ENCODE measurements at regions not wholly inside any gene's neighbourhood (a gene's known extent, or its start where the extent isn't known, plus 50 kb on each side); places are given as distances from the start of the nearest gene placed in this dataset.

DNA sequence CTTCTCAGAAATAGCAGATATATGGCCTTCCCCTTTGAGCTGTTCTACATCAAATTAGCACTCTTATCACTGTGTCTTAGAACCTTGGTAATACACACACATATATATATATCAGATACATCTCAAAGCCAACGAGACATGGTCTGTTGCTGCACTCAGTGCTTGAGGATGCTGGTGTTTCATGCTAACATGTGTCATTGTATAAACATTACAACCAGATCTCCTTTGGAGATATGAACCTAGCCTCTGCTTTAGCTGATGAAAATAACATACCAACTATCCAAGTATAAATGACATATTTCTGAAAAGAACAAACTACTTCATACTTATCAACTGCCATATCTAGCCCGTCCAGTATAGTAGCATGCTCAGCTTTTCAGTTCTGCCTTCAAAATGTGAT is 226.7 kb upstream of the HNRNPA3 start:
- H3K27ac ChIP-seq = no peak overlapping the region
- H3K4me3 ChIP-seq = no peak overlapping the region
- no peak overlapping the region for H3K9ac ChIP-seq (ENCODE audit: insufficient read length)
- DNase-seq (ENCODE audit: low read depth, low spot score) = no peak
- no peaks in the 10 kb centered on the region for H3K36me3 ChIP-seq (ENCODE audit: insufficient read depth, low read length)
- no peaks in the 10 kb centered on the region for H3K9me3 ChIP-seq (ENCODE audit: low read depth, low read length)
- TF ChIP-seq POLR2AphosphoS5 (IDR thresholded peaks at IDR 0.05; ENCODE audit: borderline replicate concordance, low read depth, low read length) = no peak
- TF ChIP-seq EZH2 (IDR thresholded peaks at IDR 0.05) = no peak
- TF ChIP-seq FOXP2 (optimal IDR thresholded peaks at IDR 0.05; ENCODE audit: control extremely low read depth, extremely low read length, insufficient read depth) = no peak

DNA sequence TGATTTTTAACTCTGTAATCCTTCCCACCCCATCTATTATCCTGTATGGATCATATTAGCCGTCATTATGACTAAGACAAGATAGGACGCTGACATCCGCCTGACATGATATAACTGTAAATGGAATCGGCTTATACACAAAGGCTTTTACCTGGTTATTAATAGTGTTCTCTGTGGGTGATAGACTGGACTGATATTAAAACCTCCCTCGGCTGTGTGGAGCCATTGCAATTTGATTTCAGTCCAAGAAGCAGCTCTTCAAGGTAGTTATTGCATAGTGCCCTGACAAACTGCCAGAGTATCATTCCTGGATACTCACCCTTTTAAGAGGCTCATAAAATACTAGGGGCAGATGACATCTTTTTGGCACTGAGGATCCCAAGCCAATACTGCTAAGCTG is 226.1 kb upstream of the HNRNPA3 start:
- Histone ChIP-seq H3K27ac (no peak overlapping the region), H3K4me3 (no peak overlapping the region), H3K9ac (ENCODE audit: insufficient read length) (no peak overlapping the region), H3K36me3 (ENCODE audit: insufficient read depth, low read length) (no peaks in the 10 kb centered on the region), H3K9me3 (ENCODE audit: low read depth, low read length) (no peaks in the 10 kb centered on the region)
- TF ChIP-seq EZH2 (IDR thresholded peaks at IDR 0.05) (no peak), FOXP2 (optimal IDR thresholded peaks at IDR 0.05; ENCODE audit: control extremely low read depth, extremely low read length, insufficient read depth) (no peak)
- no peak for DNase-seq (ENCODE audit: low read depth, low spot score)

DNA sequence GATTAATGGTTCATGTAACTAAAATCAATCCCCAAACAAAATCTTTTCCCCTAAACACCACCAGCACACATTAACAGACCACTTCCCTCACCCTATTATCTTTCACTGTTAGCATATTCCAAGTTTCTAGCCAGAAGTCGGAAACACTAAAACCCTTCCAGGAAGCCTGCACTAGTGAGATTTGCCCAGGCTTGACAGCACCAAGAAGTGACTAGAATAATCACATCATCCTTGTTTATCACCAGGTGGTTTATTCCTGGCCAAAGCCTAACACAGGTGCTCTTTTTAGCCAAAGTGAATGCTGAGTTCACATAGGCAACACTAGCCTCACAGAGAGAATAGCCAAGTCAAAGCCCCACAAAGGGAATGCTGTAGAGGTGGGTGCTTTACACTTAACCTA is 221.2 kb upstream of the HNRNPA3 start:
- no peak overlapping the region for H3K4me3 ChIP-seq
- H3K9ac ChIP-seq (ENCODE audit: insufficient read length) = no peak overlapping the region
- no peak for DNase-seq (ENCODE audit: low read depth, low spot score)
- TF ChIP-seq POLR2AphosphoS5 (IDR thresholded peaks at IDR 0.05; ENCODE audit: borderline replicate concordance, low read depth, low read length) (no peak), EZH2 (IDR thresholded peaks at IDR 0.05) (no peak), FOXP2 (optimal IDR thresholded peaks at IDR 0.05; ENCODE audit: control extremely low read depth, extremely low read length, insufficient read depth) (no peak)
- no peaks in the 10 kb centered on the region for H3K9me3 ChIP-seq (ENCODE audit: low read depth, low read length)
- no peak overlapping the region for H3K27ac ChIP-seq
- H3K36me3 ChIP-seq (ENCODE audit: insufficient read depth, low read length) = no peaks in the 10 kb centered on the region

DNA sequence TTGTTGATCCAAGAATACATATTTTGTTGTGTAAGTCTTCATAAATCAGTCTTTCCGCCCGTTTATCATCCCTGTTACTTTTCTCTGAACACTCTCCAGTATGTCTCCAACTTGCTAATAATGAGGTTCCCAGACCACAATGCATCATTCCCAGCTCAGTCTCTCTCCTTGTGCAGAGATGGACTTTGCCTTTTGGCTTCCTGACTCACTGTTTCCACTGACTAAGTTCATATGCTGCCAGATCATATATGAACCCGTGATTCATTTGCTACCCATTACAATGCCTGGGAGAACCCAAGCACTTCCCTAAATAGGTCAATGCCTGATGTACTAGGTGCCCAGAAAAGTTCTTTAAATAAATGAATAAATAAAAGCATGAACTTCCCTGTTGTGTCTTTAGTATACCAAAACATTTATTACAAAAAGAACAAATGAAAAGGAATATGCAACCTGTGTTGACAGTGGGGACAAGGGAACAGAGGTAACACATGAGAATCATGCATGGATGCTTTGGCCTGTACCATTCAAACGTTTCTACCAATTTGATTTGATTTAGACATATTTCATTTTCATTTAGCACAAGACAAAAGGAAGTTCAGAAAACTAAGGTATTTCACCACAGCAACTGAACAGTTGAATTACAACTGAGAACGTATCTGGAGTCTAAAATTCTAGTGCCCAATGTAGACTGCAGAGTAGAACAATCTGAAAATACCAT is 215.4 kb upstream of the HNRNPA3 start:
- TF ChIP-seq FOXP2 (optimal IDR thresholded peaks at IDR 0.05; ENCODE audit: control extremely low read depth, extremely low read length, insufficient read depth) (no peak), EZH2 (IDR thresholded peaks at IDR 0.05) (no peak), POLR2AphosphoS5 (IDR thresholded peaks at IDR 0.05; ENCODE audit: borderline replicate concordance, low read depth, low read length) (no peak)
- H3K36me3 ChIP-seq (ENCODE audit: insufficient read depth, low read length) = no peaks in the 10 kb centered on the region
- H3K9ac ChIP-seq (ENCODE audit: insufficient read length) = no peak overlapping the region
- H3K27ac ChIP-seq = peak overlapping the region; percentile 27; the same call in 1 of the 2 replicates
- no peak for DNase-seq (ENCODE audit: low read depth, low spot score)
- no peak overlapping the region for H3K4me3 ChIP-seq
- no peaks in the 10 kb centered on the region for H3K9me3 ChIP-seq (ENCODE audit: low read depth, low read length)

DNA sequence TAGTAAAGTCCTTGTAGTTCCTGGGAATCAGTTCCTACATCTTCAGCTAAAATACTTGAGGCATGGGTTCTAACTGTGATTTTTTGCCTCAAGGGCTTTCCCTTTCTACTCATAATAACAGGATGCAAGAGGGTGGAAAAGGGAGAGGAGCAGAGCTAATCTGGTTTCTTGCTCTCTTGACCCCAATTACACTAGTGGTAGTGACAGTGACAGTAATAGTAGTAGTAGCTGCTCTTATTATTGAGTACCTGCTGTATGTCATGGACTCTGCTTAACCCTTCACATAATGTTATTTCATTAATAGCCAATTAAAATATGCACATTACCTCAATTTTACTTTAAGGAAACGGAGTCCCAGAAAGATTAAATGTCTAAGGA is 214.8 kb upstream of the HNRNPA3 start:
- DNase-seq (ENCODE audit: low read depth, low spot score) = no peak
- no peaks in the 10 kb centered on the region for H3K36me3 ChIP-seq (ENCODE audit: insufficient read depth, low read length)
- TF ChIP-seq POLR2AphosphoS5 (IDR thresholded peaks at IDR 0.05; ENCODE audit: borderline replicate concordance, low read depth, low read length) (no peak), EZH2 (IDR thresholded peaks at IDR 0.05) (no peak), FOXP2 (optimal IDR thresholded peaks at IDR 0.05; ENCODE audit: control extremely low read depth, extremely low read length, insufficient read depth) (no peak)
- H3K4me3 ChIP-seq = no peak overlapping the region
- peak overlapping the region; percentile 27; the same call in 1 of the 2 replicates for H3K27ac ChIP-seq
- no peak overlapping the region for H3K9ac ChIP-seq (ENCODE audit: insufficient read length)
- no peaks in the 10 kb centered on the region for H3K9me3 ChIP-seq (ENCODE audit: low read depth, low read length)

DNA sequence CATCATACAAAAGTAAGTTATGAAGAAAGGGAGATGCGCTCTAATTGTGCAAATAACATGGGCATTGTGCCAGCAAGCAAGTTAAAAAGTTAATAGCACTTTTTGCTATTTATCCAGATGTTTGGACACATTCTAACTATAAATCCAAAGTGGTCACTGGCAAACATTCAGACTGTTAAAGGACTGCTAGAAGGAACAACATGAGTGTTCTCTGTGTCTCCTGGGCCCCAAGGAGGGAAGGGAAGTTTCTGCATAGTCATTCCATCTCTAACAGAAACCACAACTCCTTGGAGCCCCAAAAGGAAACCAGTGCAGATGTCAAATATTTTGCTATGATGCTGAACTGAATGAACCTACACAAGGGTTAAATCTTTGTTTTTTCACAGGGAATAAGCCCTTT is 213.3 kb upstream of the HNRNPA3 start:
- Histone ChIP-seq H3K9me3 (ENCODE audit: low read depth, low read length) (no peaks in the 10 kb centered on the region), H3K4me3 (peak overlapping the region; percentile 22), H3K9ac (ENCODE audit: insufficient read length) (no peak overlapping the region), H3K36me3 (ENCODE audit: insufficient read depth, low read length) (no peaks in the 10 kb centered on the region), H3K27ac (peak overlapping the region; percentile 74)
- TF ChIP-seq FOXP2 (optimal IDR thresholded peaks at IDR 0.05; ENCODE audit: control extremely low read depth, extremely low read length, insufficient read depth) (no peak), EZH2 (IDR thresholded peaks at IDR 0.05) (no peak), POLR2AphosphoS5 (IDR thresholded peaks at IDR 0.05; ENCODE audit: borderline replicate concordance, low read depth, low read length) (no peak)
- peak; percentile 50 for DNase-seq (ENCODE audit: low read depth, low spot score)

DNA sequence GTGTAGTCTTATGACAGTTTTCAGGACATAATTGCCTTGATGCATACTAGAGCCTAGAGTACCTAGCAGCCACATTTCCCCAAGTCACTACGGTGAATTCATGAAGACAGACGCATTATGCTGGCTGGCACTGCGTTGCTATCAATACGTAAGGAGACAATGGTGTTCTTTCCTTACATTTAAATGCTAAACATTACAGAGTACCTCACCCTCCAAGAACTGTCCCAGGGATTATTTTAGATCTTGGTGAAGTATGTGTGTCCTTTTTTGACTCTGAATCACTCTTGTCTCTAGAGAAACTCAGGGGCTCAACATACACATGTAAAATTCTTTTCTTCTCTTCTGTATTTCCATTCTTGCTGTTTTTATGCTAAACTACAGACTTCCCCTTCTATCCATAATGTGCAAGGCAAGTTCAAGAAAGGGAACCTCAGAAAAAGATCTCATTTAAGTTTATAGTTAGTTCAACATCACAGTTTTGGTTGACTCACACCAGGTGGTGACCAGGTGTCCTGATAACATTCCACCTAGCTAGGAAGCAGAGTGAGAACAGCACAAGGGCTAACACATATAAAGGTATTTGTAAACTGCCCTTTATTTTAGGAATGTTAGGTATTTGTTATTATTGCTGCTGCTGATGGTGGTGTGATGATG is 212.4 kb upstream of the HNRNPA3 start:
- DNase-seq (ENCODE audit: low read depth, low spot score) = no peak
- peak overlapping the region; percentile 74 for H3K27ac ChIP-seq
- peak overlapping the region; percentile 50 for H3K9ac ChIP-seq (ENCODE audit: insufficient read length)

DNA sequence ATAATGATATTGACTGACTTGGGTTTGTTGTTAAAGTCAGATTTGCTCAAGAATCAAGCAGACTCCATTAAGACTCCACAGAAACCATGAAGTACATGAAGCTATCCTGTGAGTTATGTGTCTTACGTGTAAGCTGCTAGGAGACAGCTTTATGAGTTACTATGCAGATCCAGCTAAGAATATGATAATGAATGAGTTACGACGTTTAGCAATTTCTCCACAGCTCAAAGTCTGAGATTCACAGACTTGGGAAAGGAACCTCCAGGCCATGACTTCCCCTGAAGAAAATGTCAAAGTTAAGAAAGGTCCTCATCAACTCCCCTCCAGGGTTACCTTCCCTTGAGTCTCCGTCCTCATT is 211.9 kb upstream of the HNRNPA3 start:
- TF ChIP-seq POLR2AphosphoS5 (IDR thresholded peaks at IDR 0.05; ENCODE audit: borderline replicate concordance, low read depth, low read length) (no peak), EZH2 (IDR thresholded peaks at IDR 0.05) (no peak), FOXP2 (optimal IDR thresholded peaks at IDR 0.05; ENCODE audit: control extremely low read depth, extremely low read length, insufficient read depth) (no peak)
- peak; percentile 22 for DNase-seq (ENCODE audit: low read depth, low spot score)
- H3K9me3 ChIP-seq (ENCODE audit: low read depth, low read length) = no peaks in the 10 kb centered on the region
- H3K27ac ChIP-seq = peak overlapping the region; percentile 74; the same call in 1 of the 2 replicates
- no peak overlapping the region for H3K9ac ChIP-seq (ENCODE audit: insufficient read length)
- no peaks in the 10 kb centered on the region for H3K36me3 ChIP-seq (ENCODE audit: insufficient read depth, low read length)
- no peak overlapping the region for H3K4me3 ChIP-seq

More for the DNA sequence above, 212.4 kb upstream of the HNRNPA3 start:
- no peak for TF ChIP-seq EZH2 (IDR thresholded peaks at IDR 0.05)
- TF ChIP-seq POLR2AphosphoS5 (IDR thresholded peaks at IDR 0.05; ENCODE audit: borderline replicate concordance, low read depth, low read length) = no peak
- TF ChIP-seq FOXP2 (optimal IDR thresholded peaks at IDR 0.05; ENCODE audit: control extremely low read depth, extremely low read length, insufficient read depth) = no peak
- Histone ChIP-seq H3K9me3 (ENCODE audit: low read depth, low read length) (no peaks in the 10 kb centered on the region), H3K36me3 (ENCODE audit: insufficient read depth, low read length) (no peaks in the 10 kb centered on the region), H3K4me3 (no peak overlapping the region)
